GM12874 (cell line): ENCODE measurements at regions not wholly inside any gene's neighbourhood (a gene's known extent, or its start where the extent isn't known, plus 50 kb on each side); places are given as distances from the start of the nearest gene placed in this dataset.

ENCODE experiments used
- TF ChIP-seq, protein P1 (sequence below): IDR thresholded peaks from 2 replicates; pipeline ENCODE4 v1.5.1; 2011; ENCODE audit warnings: low read depth, mild to moderate bottlenecking, control low read depth, low read length, moderate library complexity; ENCODE audit not compliant: insufficient read depth

DNA sequence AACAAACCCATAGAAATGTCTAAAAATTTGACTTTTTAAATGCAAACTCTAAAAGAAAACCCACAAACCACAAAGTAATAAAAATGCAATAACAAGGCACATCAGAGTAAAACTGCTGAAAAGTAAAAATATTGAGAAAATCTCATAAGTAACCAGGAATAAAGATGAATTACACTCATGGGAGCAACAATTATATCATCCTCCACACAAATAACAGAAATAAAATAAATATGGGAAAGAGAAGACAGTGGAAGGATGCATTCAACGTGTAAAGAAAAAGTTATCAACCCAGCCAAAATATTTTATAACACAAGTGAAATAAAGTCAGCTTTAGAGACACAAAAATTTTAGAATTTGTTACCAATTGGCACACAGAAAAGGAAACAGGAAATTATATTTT is 1420.2 kb downstream of the PCDH18 start:
- TF ChIP-seq, protein P1, sequence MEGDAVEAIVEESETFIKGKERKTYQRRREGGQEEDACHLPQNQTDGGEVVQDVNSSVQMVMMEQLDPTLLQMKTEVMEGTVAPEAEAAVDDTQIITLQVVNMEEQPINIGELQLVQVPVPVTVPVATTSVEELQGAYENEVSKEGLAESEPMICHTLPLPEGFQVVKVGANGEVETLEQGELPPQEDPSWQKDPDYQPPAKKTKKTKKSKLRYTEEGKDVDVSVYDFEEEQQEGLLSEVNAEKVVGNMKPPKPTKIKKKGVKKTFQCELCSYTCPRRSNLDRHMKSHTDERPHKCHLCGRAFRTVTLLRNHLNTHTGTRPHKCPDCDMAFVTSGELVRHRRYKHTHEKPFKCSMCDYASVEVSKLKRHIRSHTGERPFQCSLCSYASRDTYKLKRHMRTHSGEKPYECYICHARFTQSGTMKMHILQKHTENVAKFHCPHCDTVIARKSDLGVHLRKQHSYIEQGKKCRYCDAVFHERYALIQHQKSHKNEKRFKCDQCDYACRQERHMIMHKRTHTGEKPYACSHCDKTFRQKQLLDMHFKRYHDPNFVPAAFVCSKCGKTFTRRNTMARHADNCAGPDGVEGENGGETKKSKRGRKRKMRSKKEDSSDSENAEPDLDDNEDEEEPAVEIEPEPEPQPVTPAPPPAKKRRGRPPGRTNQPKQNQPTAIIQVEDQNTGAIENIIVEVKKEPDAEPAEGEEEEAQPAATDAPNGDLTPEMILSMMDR, result no peak

DNA sequence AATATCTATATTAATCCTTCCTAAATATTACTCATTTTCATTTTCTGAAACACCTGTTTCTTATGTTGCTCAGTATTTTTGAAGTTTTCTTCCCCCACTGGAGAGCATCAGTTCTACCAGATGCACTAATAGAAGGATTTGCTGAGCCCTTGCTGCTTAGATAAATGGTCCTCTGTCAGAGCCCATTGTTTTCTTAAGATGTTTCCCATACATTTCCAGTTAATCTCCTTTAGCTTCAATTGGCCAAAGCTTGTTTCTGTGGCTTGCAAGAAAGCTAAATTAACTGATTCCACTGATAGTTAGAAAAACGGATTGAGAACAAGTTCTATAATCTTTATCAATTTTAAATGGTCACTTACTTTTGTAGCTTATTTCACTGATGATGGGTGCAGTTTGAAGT is 1425.5 kb downstream of the PCDH18 start:
- TF ChIP-seq, protein P1, result no peak

DNA sequence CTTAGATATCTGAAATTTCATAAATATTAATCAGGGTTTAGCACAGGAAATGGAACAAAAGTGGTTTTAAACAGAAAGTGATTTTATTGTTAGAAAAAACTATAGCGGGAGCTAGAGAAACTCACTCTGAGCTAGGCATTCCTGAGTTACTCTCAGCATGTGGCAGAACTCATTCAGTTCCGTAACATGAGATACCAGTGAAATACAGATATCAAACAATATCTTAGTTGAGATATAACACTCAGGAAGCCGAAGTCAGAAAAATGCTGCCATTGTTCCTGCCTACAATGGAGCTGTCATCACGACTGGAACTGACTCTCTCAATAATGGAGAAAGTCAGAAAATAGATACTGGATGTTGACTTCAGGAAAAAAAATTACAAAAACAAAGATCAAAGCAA is 1428.7 kb downstream of the PCDH18 start:
- TF ChIP-seq, protein P1, result no peak

DNA sequence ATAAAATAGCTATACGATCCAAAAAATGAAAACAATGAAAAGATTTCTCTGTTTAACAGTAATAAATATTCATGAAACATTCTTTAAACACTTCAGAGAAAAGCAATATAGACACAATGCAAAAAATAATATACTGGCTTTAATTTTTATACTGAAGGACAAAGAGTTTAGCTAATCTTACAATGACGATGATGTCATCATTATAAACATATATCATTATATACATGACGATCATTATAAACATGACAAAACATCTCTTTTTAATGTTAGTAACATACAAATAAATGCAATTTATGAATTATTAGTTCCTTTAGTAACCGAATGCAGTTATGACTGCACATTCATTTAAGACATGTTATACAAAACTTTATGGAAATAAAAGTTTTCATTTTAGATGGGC is 1434.6 kb downstream of the PCDH18 start:
- TF ChIP-seq, protein P1, result no peak

DNA sequence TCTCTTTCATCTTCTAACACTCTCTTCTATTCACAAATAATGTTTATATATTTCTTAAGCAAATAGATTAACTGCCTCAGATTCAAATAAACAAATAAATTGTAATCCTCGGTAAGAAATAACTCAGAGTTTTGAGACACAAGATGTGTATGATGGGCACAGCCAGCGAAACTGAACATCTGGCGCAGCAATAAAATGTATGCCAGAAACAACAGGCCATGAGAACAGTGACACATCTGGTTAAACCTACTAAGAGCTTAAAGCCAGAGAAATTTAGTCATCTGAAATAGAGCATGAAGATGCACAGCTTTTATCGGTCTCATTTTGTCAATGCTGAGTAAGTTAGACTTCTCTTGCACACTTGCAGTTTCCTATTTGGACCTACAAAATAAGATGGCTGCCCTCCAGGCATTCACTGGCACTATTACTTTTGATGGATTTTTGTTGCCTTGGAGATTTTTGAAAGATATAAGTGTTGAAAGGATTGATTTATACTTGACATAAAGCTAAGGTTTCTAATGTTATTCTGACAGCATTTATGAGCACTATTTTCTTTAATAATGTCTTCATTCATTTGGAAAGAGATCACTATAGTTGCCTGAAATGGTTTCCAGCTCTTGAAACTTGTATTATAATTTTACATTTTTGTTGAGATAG is 1444.0 kb downstream of the PCDH18 start:
- TF ChIP-seq, protein P1, result no peak

DNA sequence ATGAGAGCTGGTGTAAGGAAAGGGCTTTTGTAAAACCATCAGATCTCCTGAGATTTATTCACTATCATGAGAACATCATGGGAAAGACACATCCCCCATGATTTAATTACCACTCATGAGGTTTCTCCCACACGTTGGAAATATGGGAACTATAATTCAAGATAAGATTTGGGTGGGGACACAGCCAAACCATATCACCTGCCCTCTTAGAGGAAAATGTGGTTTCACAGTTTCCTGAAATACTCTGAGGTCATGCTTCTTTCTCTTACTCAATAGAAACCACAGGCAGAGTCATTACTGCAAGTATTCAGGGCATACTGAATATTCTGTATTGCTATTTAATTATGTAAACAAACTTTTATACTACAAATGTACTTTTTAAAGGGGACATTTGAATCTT is 1453.3 kb downstream of the PCDH18 start:
- TF ChIP-seq, protein P1, result no peak

DNA sequence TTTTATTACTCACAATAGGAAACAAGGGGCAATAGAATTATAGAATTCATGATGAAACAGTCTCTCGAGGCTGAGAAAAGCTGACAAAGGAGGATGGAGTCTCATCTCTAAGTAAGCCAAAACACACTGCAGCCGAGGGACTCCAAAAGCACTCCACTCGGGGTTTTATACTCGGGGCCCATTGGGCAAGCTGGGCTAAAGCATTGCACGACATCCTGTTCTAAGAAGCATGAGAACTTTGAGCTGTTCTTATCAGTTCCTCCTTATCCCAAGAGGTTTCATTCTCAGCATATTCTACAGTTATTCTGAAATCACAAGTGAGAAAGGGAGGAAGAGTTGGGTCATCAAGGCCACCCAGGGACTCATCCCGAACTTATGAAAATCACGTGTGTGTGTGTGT is 1475.5 kb downstream of the PCDH18 start:
- TF ChIP-seq, protein P1, result no peak
